ENCODE measurements at regions not wholly inside any gene's neighbourhood (a gene's known extent, or its start where the extent isn't known, plus 50 kb on each side); places are given as distances from the start of the nearest gene placed in this dataset.

GRCh38 chr18:44048846-44049245 is 631.8 kb upstream of the SETBP1 start:
- DNase-seq (ENCODE audit: low read depth, low spot score), result no peak

DNA sequence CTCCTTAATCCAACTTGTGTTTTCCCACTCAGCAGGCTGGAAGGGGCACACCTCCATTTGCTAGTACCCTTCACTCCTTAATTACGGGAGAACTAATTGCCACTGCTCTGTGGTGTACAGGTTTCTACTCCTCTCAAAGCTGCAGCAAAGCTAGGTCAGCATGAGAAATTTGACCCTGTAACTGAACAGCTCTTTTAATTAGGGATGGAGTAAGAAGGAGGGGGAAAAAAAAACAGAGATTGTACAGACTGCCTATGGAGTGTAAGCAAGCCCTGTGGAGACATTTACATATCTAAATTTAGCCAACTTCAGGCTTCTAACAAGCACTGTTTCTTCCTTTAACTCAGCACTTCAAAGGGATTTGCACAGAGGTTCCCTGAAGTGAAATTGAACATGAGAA is 629.7 kb upstream of the SETBP1 start:
- DNase-seq (ENCODE audit: low read depth, low spot score), result no peak

- no peak for DNase-seq (ENCODE audit: low read depth, low spot score)
Measured at GRCh38 chr18:44054514-44054913, 626.2 kb upstream of the SETBP1 start.

DNA sequence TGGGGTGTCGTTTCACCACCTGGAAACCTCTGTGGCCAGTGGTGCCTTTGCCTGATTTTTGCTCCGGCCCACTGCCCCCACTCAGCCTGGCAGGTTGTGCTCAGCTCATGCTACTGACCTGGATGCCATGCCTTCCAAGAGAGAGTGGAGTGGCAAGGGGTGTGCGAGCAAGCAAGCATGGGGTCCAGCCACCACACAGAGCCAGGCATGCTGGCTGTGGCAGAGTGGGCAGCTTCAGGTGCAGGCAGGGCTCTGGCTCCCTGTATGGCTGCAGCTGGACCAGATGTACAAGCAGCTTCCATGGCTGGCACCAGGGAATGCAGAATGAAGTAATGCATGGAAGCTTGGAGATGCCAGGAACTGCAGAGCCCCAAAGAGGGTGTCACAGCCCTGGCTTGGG is 620.5 kb upstream of the SETBP1 start:
- no peak for DNase-seq (ENCODE audit: low read depth, low spot score)

DNA sequence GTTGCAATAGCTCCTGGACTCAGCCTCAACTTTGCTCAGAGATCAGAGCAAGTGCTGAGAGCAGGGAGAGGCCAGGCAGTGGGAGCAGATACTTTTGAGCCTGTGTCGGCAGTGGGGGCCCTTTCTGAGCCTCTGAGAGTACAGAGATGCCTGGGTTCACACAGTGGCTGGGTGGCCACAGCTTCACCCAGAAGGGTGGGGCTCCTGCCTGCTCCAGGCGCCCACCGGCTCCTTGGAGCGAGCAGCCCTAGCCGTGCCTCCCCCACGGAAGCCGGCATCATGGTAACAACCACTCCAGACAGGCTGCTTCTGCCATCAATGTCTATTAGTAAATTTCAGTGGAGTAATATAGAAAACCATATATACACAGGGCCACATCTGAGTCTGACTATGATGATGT is 619.2 kb upstream of the SETBP1 start:
- no peak for DNase-seq (ENCODE audit: low read depth, low spot score)

GRCh38 chr18:44062345-44062744 is 618.3 kb upstream of the SETBP1 start:
- DNase-seq (ENCODE audit: low read depth, low spot score), result no peak

DNA sequence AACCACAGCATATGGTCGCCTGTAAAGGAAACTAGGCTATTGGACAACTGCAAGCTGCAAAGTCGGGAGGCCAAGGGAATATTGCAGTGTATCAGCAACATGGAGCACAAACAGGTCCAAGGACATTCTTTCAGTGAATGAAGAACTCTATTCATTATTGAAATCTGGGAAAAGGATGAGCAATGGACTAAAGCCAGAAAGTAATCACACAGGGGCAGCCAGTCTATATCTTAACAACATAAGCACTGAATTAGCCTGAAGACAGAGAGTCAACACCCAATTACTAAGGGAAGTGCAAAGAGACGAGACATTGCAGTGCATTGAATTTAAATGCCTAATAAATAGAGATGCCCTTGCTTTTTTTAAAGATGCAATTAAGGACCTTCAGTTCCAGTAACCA is 615.5 kb upstream of the SETBP1 start:
- no peak for DNase-seq (ENCODE audit: low read depth, low spot score)

GRCh38 chr18:44066541-44066940 is 614.1 kb upstream of the SETBP1 start:
- DNase-seq (ENCODE audit: low read depth, low spot score), result no peak

GRCh38 chr18:44067186-44067585 is 613.5 kb upstream of the SETBP1 start:
- DNase-seq (ENCODE audit: low read depth, low spot score), result no peak

DNA sequence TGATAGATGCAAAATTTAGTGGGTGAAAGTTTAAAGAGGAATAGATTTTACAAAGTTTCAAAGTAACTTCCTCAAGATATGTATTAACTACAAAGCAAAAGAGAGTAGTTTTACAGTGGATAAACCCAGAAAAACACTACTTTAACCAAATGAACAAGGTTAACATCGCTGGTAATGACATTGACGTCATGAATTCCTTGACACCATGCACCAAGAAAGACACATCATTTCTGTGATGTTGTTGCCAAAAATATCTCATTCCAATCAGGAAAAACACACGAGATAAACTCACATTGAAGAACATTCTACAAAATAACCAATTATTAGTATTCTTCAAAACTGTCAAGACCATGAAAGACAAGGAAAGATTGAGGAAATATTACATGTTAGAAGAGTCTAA is 605.6 kb upstream of the SETBP1 start:
- DNase-seq (ENCODE audit: low read depth, low spot score), result no peak

DNA sequence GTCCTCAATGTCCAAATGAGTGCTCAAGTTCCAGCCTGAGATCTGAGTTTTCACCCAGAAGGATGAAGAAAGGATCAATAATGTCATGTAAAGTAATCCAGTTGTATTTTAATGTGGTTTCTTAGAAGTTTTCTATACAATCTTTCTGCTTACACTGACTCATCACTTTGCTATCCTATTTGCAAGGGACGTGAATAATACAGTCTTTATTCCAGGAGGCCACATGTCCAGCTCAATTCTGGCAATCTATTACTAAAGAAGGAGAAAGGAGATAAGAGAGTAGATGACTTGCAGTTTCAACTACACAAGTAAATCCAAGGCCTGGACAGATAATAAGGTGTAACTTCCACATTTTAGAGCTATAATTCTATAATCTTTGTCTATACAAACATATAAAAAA is 601.1 kb upstream of the SETBP1 start:
- peak; percentile 39 for DNase-seq (ENCODE audit: low read depth, low spot score)

- DNase-seq (ENCODE audit: low read depth, low spot score), result no peak
Measured at GRCh38 chr18:44080054-44080453, 600.6 kb upstream of the SETBP1 start.

- no peak for DNase-seq (ENCODE audit: low read depth, low spot score)
Measured at GRCh38 chr18:44089732-44090131, 591.0 kb upstream of the SETBP1 start.

- no peak for DNase-seq (ENCODE audit: low read depth, low spot score)
Measured at GRCh38 chr18:44090453-44090852, 590.2 kb upstream of the SETBP1 start.

GRCh38 chr18:44093253-44093652 is 587.4 kb upstream of the SETBP1 start:
- no peak for DNase-seq (ENCODE audit: low read depth, low spot score)

GRCh38 chr18:44096016-44096415 is 584.7 kb upstream of the SETBP1 start:
- DNase-seq (ENCODE audit: low read depth, low spot score), result no peak

DNA sequence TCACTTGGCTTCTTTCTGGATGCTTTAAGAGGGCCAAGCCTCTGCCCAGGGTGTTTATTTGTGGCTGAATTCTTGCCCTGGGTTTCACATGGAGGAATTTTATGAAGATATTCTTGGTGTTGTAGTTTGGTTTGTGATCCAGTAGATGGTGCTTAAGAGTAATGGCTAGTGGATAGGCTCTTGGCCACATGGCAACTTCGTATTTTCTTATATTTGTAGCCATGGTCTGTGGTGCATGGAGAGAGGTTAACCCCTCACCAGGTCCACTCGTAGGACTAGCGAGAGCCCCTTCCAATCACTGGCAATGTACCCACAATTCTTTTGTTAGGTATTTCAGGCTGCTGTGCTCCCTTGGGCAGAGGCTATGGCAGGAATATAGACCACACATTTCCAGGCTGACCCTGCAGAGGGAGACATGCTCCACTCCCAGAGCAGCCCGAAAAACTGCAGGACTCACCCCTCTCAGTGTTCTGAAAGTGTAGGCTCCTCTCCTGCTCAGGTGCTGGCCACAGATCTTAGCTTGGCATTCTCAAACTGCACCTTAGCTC is 582.1 kb upstream of the SETBP1 start:
- DNase-seq (ENCODE audit: low read depth, low spot score), result no peak

- DNase-seq (ENCODE audit: low read depth, low spot score), result no peak
Measured at GRCh38 chr18:44107187-44107586, 573.5 kb upstream of the SETBP1 start.

- no peak for DNase-seq (ENCODE audit: low read depth, low spot score)
Measured at GRCh38 chr18:44111337-44111736, 569.4 kb upstream of the SETBP1 start.

DNA sequence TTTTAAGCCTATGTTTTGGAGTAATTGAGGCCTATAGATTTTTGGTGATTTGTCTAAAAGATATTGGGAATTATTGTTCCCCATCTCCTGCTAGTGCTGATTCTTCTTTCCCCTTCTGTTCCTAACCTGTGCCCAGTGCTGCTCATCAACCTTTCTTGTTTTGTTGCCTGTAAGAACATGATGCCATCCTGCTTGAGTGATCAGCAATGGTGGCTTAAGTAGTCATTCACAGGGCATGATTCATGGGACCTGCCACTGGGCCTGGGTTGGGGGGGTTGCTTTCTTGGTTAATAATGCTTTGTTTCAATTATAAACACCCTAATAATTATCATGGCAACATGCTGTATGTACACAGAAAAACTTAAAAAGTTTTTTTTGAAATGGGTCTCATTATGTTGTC is 562.9 kb upstream of the SETBP1 start:
- no peak for DNase-seq (ENCODE audit: low read depth, low spot score)

GRCh38 chr18:44119607-44120006 is 561.1 kb upstream of the SETBP1 start:
- DNase-seq (ENCODE audit: low read depth, low spot score), result no peak

DNA sequence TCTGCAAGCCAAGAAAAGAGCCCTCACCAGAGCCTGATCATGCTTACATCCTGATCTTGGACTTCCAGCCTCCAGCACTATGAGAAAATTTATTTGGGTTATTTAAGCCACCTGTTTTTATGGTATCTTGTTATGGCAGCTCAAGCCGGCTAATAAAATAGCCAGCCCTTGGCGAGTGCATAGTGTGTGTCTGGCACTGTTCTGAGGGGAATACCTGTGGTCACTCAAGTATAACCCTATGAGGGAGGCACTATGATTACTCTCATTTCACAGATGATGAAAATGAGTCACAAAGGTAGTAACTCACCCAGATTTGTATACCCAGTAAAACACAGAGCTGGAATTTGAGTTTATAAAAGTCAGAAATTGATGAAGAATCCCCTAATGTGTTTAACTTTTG is 556.9 kb upstream of the SETBP1 start:
- DNase-seq (ENCODE audit: low read depth, low spot score), result no peak

- no peak for DNase-seq (ENCODE audit: low read depth, low spot score)
Measured at GRCh38 chr18:44125446-44125845, 555.2 kb upstream of the SETBP1 start.

- no peak for DNase-seq (ENCODE audit: low read depth, low spot score)
Measured at GRCh38 chr18:44126598-44126997, 554.1 kb upstream of the SETBP1 start.
